GM18517 (cell line): ENCODE measurements at regions not wholly inside any gene's neighbourhood (a gene's known extent, or its start where the extent isn't known, plus 50 kb on each side); places are given as distances from the start of the nearest gene placed in this dataset.

Source experiments
- ATAC-seq: cut with Tn5 transposase; IDR thresholded peaks from one replicate; pipeline ENCODE4 v1.9.1; 2021; ENCODE audit warnings: mild to moderate bottlenecking, moderate library complexity; ENCODE audit not compliant: unreplicated experiment

DNA sequence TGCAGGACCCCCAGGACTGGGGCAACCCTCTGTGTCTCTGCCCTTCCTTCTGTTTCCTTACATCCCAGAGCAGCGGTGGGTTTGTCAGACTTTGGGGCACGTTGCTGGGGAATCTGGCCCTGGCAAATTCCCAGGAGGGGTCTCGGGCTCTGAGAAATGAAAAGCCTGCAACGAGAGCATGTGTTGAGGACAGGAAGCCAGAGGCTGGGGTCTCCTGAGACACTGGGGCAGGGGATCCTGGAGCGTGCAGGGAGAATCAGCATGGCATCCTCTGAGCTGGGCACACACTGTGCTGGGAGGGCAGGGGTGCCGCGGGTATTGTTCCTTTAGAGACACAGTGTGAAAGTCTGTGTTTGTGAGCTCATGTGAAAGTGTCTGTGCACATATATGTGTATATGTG is 279.9 kb upstream of the PPP2R2D start:
- no peak for ATAC-seq

DNA sequence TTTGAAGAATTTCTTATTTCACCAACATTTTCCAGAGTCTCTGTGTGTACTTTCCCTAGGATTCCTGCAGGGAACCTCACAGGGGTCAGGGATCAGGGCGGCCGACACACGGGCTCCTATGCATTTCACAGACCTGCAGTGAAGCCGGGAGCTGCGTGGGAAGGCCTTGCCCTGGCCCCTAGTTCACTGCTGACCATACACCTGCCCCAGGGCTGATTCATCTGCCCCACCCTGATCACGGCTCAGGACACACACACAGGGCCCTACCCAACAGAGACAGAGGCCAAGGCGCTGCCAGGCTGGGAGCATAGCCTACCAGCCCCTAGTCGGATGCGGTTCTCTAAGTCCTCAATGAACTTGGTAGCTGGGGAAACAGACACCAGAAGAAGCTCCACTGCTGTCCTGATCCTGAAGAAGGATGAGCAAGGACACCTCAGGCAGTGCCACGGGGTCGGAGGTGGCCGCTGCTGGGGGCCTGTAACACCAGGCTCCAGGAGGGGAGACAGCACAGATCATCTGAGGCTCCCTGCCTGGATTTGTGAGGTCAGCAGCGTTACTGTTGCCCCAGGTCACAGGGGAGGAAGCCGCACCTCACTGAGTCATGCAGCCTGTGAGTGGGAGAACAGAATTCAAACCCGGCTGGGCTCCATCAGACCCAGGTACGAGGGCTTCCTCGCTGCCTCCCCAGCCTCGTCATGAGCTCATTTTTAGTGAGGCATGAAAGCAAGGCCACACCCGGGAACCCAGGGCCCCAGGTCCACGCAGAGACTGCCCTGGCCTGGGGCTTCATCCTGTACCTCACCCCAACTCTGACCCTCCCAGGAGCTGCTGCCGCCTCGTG is 278.8 kb upstream of the PPP2R2D start:
- ATAC-seq = no peak

DNA sequence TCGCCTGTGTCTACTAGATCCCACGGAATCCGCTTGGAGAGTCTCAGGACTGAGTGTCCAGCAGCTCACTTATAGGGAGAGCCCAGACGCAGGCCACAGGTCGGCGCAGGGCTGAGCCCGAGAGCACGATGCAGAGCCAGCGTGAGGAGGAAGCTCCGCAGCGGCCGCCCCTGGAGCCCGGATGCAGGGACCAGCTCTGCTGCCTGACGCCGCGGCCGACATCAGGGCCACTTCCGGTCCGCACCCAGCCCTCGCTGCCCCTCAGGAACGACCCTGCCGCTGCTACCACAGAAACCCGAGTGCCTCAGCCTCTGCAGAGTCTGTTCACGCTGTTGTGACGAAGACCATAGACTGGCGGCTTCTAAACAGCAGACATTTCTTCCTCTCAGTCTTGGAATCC is 275.8 kb upstream of the PPP2R2D start:
- no peak for ATAC-seq

DNA sequence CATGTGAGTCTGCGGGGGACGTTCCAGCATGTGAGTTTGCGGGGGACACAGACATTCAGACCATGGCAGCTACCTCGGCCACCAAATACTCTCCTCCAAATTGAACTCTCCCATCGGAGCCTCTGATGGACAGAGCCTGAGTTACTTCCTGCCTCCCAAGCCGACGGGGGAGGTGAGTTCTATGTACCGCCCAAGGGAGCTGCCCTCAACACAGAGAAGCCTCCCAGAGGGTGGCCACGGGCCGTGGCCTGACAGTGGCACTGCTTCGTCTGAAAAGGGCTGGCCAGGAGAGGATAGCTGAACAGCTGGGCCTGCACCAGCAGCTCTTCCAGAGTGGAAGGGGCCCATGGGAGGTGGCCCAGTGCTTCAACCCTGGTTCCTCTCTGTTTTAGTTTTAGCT is 274.5 kb upstream of the PPP2R2D start:
- no peak for ATAC-seq

DNA sequence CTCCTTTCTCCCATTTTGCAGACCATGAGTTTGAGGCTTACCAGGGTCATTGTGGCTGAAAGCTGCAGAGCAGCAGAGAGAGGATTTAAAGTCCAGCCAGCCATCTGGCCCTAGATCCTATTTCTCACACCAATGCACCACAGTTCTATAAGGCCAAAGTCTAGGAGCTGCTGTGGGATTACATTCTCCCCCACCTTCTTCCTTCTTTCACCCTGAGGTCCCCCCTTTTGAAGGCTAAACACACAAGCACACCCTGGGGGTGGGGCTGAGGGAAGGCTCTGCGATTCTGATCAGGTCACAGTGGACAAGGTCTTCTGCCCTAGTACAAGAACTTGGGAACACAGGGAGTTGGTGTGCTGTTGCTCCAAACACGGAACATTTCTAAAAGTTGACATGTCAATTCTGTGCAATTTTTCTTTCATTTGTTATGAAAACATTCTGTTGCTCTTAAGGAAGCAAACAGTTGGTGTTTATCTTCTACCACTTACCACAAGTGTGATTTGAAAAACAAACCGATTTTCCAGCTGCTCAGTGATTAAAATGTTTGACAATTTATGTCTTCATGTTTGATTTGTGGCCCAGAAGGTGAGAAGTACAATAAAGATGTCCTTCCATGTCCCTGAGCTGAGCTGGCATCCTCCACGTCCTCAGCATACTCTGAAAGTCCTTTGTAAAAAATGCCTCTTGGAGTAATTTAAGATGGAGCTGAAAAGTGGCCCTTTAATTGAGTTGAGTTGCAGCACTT is 271.6 kb upstream of the PPP2R2D start:
- ATAC-seq = no peak

DNA sequence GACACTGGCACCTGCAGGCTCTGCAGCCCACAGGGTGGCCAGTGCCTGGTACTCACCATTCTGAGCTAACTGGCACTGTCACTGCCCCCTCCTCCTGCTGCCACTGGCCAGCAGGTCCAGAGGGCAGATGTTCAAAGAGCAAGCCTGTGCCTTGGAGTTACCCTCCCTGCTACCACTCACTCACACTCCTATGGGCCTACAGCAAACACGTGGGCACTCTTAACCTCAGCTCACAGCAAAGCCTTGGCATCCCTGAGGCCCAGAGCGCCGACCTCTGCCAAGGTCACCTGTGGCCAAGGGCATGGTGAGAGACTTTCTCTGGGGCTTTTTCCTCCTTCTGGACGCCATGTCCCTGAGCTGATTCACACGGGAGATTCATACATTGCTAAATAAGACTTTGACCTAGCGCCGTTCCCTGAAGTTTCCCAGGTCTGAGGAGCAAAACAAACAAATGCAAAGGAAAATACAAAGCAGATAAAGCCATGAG is 270.0 kb upstream of the PPP2R2D start:
- ATAC-seq = no peak

DNA sequence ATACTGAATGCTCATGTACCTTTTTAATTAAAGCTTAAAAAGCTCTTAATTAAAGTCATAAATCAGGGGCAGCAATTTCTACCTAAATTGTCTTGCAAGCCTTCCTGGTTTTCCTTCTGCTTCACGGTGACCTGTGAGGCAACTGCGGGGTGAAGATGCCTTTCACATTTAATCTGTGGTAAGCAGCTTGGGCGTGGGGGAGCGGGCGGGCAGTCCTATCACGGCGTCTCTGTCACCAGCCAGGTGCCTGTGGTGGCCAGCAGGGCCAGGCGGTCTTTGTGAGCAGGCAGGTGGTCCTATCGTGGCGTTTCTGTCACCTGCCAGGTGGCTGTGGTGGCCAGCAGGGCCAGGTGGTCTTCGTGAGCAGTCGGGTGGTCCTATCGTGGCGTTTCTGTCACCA is 269.2 kb upstream of the PPP2R2D start:
- ATAC-seq = no peak

DNA sequence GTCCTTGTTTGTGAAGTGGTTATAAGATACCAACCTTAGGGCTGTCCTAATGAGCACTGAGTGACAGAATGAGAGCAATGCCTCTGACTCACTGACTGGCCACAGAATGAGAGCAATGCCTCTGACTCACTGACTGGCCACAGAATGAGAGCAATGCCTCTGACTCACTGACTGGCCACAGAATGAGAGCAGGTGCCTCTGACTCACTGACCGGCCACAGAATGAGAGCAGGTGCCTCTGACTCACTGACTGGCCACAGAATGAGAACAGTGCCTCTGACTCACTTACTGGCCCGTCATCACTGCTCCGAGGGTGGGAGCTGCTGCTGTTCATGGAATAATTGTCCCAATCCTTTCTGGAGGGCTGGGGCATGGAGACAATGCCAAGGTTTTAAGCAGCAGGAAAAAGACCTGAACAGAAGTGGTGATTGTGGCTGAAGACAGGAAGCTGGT is 265.2 kb upstream of the PPP2R2D start:
- no peak for ATAC-seq

DNA sequence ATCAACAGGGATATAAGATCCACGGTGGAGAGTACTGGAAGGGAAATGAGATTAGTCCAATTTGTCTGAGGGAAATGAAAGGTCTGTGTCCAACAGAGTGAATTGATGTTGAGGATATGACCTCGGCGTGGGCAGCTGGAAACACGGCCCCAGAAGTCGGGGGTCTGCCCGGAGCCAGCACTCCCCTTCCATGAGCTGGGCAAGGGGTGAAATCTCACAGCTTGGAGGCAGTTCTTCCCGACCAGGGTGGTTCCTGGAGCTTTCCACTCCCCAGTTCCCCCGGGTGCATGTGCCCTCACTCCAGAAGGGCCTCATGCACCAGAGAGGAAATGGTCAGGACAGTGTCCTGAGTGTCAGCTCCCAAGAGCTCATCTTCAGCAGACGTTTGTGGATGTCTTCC is 264.7 kb upstream of the PPP2R2D start:
- no peak for ATAC-seq

DNA sequence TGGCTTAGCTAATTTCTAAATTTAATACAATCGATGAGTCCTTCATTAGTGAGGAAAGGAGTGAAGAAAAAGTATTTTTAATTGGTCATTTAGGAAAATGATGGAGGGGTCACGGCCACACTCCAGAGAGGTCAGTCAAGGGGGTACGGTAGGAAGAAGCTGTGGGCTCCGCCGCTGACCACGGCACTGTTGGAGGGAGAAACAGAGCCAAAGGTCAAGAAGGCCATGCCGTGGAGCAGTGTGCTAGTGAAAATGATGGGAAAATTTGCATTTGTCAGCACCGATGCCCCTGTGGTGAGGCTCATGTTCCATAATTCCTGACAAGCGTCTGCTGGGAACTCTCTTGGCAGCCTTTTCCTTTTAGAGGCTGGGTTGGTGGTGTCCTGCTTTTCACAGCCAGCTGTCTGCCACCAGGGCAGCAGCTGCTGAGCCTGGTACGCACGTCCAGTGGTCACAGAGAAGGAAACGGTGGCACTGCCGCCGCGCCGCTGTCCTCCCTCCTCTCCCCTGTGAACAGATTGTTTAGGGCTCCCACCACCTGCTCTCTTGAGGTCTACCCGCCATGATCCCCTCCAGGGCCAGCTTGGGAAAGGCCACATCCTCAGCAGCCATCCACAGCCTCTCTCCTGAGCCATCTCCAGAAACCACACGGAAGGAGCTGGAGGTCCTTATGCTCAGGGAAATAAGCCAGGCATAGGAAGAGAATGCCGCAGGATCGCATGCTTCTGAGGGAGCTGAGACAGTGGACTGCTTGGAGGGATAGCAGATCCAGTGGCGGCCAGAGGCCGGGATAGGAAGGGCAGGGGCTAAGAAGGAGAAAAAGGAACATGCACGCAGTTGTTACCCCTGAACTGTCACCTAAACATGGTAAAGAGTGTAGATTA is 263.7 kb upstream of the PPP2R2D start:
- no peak for ATAC-seq

DNA sequence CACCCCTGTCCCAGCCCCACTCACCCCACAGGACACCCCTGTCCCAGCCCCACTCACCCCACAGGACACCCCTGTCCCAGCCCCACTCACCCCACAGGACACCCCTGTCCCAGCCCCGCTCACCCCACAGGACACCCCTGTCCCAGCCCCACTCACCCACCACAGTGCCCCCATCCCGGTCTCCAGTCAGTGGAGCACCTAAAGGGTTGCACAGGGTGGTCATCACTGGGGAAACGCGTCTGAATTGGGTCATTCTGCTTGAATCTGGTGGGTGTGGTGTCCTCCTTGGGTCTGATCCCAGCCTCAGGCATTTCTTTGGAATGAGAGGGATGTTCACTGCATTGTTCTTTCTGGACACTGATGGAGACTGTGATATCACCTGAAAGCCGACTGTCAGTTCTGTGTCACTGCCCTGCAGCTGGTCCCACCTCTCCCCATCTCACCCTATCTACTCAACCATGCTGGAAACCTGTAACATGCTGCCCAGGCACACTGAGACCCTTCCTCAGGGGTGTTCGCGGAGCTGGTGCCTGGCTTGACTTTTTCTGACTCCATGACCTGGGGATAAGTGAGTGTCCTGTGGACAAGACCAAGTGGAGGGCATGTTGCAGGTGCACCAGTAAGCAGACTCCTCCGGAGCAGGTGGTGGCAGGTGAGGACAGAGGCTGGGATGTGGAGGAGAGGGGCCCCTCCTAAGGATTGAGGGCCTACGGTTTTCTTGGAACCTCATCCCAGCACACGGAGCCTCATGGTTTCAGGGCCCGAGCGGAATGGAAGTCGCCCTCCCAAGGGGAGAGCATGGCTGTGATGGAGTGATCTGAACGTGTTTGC is 262.5 kb upstream of the PPP2R2D start:
- ATAC-seq = no peak

DNA sequence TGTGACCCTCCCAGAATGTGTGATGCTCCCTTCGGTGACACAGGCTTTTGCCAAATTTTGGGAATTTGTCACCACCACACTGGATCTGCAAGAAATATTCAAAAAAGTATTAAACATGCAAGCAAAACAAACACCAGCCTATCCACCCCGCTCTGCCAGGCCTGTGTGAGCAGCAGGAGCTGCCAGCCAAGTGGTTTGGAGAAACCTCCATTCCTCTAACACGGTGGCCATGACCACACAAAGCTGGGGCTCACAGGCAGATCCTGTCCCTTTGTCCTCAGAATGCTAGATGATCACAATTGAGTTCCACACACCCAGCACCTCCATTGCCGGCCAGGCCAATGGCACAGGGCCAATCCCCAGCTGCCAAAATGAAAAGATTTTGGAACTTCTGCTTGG is 261.9 kb upstream of the PPP2R2D start:
- ATAC-seq = no peak

DNA sequence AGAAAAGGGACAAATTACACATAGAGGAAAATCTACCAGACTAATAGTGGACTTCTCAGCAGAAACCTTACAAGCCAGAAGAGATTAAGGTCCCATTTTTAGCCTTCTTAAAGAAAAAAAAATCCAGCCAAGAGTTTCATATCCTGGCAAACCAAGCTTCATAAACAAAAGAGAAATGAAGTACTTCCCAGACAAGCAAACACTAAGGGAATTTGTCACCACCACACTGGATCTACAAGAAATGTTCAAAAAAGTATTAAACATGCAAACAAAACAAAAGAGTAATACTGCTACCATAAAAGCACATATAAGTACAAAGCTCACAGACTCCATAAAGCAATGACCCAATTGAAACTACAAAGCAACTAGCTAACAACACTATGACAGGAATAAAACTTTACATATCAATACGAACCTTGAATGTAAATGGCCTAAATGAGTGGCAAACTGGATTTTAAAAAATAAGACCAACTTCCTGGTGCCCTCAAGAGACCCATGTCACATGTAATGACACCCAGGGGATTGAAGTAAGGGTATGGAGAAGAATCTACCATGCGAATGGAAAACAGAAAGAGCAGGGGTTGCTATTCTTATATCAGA is 260.7 kb upstream of the PPP2R2D start:
- no peak for ATAC-seq

DNA sequence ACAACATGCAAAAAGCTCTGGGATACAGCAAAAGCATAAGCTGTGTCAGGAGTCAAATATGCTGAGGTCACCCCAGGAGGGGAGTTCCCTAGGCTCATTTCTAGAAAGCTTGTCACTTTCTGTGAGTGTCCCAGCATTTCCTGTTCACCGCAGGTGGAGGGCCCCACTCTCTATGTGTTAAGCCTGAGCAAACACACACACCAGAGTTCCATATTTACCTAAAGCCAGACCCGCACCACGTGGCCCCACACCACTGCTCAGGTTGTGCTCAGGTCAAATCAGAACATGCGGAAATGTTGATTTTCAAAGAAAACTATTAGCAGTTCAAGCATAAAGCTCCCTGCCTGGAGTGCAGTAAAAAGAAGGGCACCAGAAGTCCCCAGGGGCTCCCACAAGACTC is 259.6 kb upstream of the PPP2R2D start:
- peak; percentile 93 for ATAC-seq

DNA sequence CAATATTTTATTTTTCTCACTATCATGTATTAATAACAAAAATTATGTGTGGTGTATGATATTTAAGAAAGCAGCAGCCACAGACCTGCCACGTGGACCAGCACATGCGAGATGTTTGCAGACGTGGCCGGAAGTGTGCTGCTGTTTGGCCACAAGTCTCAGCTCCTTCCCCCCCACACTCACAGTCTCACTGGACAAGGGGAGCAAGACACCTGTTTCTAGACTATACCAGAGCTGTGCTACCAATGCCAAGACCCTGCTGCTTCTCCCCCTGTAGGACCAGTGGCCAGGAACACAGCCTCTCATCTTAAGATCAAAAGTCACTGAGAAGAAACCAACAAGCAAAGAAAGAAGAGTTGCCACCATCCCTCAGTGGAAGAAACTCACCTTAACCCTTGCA is 258.9 kb upstream of the PPP2R2D start:
- no peak for ATAC-seq

DNA sequence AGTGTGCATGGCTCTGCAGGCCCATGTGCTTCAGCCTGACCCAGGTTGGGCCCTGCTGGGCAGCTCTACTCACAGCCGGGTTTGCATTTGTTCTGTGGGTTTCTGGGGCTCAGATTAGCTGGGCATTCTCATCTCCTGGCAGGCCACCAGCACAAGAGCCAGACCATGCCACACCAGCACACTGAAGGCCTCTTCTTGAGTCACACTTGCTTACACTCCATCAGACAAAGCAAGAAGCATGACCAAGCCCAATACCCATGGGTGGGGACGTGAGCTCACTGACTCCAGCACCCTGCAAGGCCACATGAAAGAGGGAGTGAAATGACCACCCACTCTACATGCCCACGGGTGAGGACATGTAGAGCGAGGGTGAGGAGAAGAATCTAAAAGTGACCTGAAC is 257.8 kb upstream of the PPP2R2D start:
- ATAC-seq = no peak

DNA sequence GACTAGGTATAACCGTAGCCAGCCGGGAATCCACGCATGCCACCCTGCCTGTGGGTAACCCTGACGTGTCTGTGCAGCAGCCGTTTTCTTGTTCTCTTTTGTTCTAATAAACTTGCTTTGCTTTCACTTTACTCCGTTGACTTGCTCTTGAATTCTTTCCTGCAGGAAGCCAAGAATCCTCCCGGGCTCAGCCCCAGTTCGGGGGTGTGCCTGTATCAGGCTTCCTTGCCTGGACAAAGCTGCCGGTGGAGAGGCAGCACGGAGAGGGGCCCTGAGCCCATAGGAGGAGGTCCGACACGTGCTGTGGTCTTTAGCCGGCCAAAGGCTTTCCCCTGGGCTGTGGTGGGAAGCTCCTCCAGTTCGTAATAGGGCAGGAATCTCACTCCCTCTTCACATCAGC is 256.5 kb upstream of the PPP2R2D start:
- ATAC-seq = no peak

DNA sequence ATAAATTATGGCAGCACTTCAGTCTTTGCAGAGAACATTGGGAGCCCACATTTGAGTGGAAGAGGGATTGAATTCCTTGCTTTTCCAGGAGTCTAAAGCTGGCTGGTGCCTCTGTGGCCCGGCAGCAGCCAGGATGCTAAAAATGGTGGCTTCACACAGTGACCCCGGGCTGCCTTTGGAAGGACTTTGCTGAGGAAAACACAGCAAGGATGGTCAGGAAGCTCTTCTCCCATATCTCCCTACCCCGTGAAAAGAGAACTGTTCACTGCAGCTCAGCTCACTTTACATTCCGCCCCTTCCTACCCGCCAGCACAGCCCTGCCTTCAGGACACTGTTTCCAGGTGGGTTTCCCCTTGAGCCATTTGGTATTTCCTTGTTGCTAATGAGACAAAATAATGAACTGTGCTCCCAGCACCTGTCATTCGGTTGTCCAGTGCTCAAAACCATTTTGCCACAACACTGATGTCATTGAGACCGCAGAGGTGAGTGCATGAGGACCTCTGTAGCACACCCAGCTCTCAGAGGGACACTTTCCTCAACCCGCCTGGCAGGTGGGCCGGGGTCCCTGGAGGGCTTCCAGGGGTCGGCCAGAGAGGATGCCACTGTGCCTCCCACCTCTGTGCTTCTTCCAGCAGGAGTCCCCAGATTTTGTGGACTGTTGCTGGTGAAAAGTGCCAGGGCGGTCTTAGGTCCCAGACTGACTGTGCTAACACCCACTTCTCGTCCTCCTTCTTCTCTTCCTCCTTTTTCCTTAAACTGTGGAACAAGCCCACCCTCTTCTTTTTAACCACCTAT is 255.7 kb upstream of the PPP2R2D start:
- no peak for ATAC-seq

DNA sequence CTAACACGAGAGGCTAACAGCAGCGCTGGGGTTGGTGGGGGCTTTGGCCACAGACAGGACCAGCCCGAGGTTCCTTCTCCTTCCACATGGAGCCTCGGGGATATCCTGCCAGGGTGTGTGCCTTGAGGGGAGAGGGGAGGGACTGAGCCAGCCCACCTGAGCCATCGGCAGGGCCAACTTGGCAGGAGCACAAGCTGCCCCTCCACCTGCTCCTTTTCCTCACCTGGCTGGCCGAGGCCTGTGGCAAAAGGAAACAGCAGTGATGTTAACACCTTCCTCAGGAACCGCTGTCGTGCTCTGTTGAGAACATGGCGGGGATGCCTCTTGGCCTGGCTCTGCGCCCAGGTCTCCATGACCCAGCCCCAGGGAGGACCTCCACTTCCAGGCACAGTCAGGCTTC is 255.1 kb upstream of the PPP2R2D start:
- ATAC-seq = no peak
